ENCODE measurements at regions not wholly inside any gene's neighbourhood (a gene's known extent, or its start where the extent isn't known, plus 50 kb on each side); places are given as distances from the start of the nearest gene placed in this dataset.

- H3K9me3 ChIP-seq (ENCODE audit: low read length) = no peaks in the 10 kb centered on the region
- no peak for TF ChIP-seq EZH2 (IDR thresholded peaks at IDR 0.05; ENCODE audit: borderline replicate concordance, low read length)
- TF ChIP-seq CTCF (IDR thresholded peaks at IDR 0.05; ENCODE audit: low read length) = no peak
- no peaks in the 10 kb centered on the region for H3K4me1 ChIP-seq (ENCODE audit: insufficient read depth, low read length, severe bottlenecking)
- no peak overlapping the region for H3K9ac ChIP-seq (ENCODE audit: low read length)
- no peaks in the 10 kb centered on the region for H3K27me3 ChIP-seq (ENCODE audit: insufficient read depth, low read length)
- no peak overlapping the region for H3K4me3 ChIP-seq (ENCODE audit: low read depth, low read length, poor library complexity, severe bottlenecking)
- no peaks in the 10 kb centered on the region for H3K9me2 ChIP-seq (ENCODE audit: low read depth, low read length)
- no peak overlapping the region for H2AFZ ChIP-seq (ENCODE audit: low read length)
- H3K27ac ChIP-seq (ENCODE audit: low read depth, low read length, poor library complexity, severe bottlenecking) = no peak overlapping the region
- no peaks in the 10 kb centered on the region for H3K36me3 ChIP-seq (ENCODE audit: insufficient read depth, low read length)
- H3F3A ChIP-seq (ENCODE audit: insufficient read depth, low read length) = no peaks in the 10 kb centered on the region
- no peaks in the 10 kb centered on the region for H3K79me2 ChIP-seq (ENCODE audit: insufficient read depth, low read length)
- no peak overlapping the region for H3K4me2 ChIP-seq (ENCODE audit: low read length)
- no peaks in the 10 kb centered on the region for H4K20me1 ChIP-seq (ENCODE audit: insufficient read depth, low read length)
These were observed 92.3 kb upstream of the MRPS22 start for GRCh38 chr3:139251529-139251928.

GRCh38 chr3:139252719-139253118 is 91.1 kb upstream of the MRPS22 start:
- no peaks in the 10 kb centered on the region for H3F3A ChIP-seq (ENCODE audit: insufficient read depth, low read length)
- no peak overlapping the region for H3K4me3 ChIP-seq (ENCODE audit: low read depth, low read length, poor library complexity, severe bottlenecking)
- no peaks in the 10 kb centered on the region for H3K36me3 ChIP-seq (ENCODE audit: insufficient read depth, low read length)
- H3K79me2 ChIP-seq (ENCODE audit: insufficient read depth, low read length) = no peaks in the 10 kb centered on the region
- no peaks in the 10 kb centered on the region for H3K4me1 ChIP-seq (ENCODE audit: insufficient read depth, low read length, severe bottlenecking)
- no peaks in the 10 kb centered on the region for H3K9me2 ChIP-seq (ENCODE audit: low read depth, low read length)
- no peaks in the 10 kb centered on the region for H3K27me3 ChIP-seq (ENCODE audit: insufficient read depth, low read length)
- no peak overlapping the region for H2AFZ ChIP-seq (ENCODE audit: low read length)
- H3K9me3 ChIP-seq (ENCODE audit: low read length) = no peaks in the 10 kb centered on the region
- H4K20me1 ChIP-seq (ENCODE audit: insufficient read depth, low read length) = no peaks in the 10 kb centered on the region
- TF ChIP-seq EZH2 (IDR thresholded peaks at IDR 0.05; ENCODE audit: borderline replicate concordance, low read length) (no peak), CTCF (IDR thresholded peaks at IDR 0.05; ENCODE audit: low read length) (no peak)
- no peak overlapping the region for H3K27ac ChIP-seq (ENCODE audit: low read depth, low read length, poor library complexity, severe bottlenecking)
- no peak overlapping the region for H3K4me2 ChIP-seq (ENCODE audit: low read length)
- no peak overlapping the region for H3K9ac ChIP-seq (ENCODE audit: low read length)

- Histone ChIP-seq H3K79me2 (ENCODE audit: insufficient read depth, low read length) (no peaks in the 10 kb centered on the region), H3K27me3 (ENCODE audit: insufficient read depth, low read length) (no peaks in the 10 kb centered on the region), H3K4me3 (ENCODE audit: low read depth, low read length, poor library complexity, severe bottlenecking) (no peak overlapping the region), H3K27ac (ENCODE audit: low read depth, low read length, poor library complexity, severe bottlenecking) (no peak overlapping the region), H3F3A (ENCODE audit: insufficient read depth, low read length) (no peaks in the 10 kb centered on the region), H3K4me2 (ENCODE audit: low read length) (no peak overlapping the region), H3K9ac (ENCODE audit: low read length) (no peak overlapping the region), H3K9me3 (ENCODE audit: low read length) (no peaks in the 10 kb centered on the region), H3K4me1 (ENCODE audit: insufficient read depth, low read length, severe bottlenecking) (no peaks in the 10 kb centered on the region), H2AFZ (ENCODE audit: low read length) (no peak overlapping the region), H4K20me1 (ENCODE audit: insufficient read depth, low read length) (no peaks in the 10 kb centered on the region), H3K36me3 (ENCODE audit: insufficient read depth, low read length) (no peaks in the 10 kb centered on the region), H3K9me2 (ENCODE audit: low read depth, low read length) (no peaks in the 10 kb centered on the region)
- TF ChIP-seq CTCF (IDR thresholded peaks at IDR 0.05; ENCODE audit: low read length) = no peak
- TF ChIP-seq EZH2 (IDR thresholded peaks at IDR 0.05; ENCODE audit: borderline replicate concordance, low read length) = no peak
These were observed 85.5 kb upstream of the MRPS22 start for GRCh38 chr3:139258276-139258675.
